ENCODE measurements at regions not wholly inside any gene's neighbourhood (a gene's known extent, or its start where the extent isn't known, plus 50 kb on each side); places are given as distances from the start of the nearest gene placed in this dataset.

DNA sequence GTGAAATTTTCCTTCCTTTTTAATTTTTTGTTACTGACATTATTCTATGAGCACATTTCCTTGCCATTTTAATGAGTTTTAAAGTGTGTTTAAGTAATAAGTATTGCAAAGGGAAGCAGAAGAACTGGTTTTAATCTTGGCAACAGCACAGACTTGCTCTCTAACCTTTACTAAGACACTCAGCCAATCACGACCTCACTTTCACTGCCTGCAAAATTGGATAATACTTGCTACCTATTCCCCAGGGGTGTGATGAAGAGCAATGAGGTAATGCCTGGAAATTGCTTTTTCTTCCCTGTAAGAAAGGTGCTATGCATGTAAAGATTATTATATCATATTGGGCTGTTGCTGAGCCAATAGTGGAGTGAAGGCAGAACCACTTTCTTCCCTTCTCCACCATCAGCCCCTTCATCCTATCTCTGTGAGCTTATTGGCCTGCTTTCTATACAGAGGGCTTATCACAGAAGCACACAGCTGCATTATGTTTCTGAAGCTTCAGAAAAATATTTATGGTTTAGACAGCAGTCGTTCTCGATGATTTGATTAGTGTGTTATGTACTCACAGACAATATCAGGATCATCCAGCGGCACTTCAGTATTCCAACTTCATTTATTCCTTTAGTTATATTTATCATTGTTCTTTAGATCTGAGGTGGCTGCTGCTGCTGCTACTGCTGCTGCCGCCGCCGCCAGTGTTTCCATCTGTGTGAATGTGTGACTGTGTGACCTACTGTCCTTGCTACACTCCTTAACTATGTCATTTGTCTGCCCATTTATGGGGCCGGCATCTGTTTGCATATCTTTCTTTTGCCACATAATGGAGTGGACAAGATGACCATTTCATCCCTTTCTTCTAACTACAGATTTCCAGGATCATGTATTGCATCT lies 255.1 kb downstream of the C4orf33 start:
- DNase-seq, result no peak

DNA sequence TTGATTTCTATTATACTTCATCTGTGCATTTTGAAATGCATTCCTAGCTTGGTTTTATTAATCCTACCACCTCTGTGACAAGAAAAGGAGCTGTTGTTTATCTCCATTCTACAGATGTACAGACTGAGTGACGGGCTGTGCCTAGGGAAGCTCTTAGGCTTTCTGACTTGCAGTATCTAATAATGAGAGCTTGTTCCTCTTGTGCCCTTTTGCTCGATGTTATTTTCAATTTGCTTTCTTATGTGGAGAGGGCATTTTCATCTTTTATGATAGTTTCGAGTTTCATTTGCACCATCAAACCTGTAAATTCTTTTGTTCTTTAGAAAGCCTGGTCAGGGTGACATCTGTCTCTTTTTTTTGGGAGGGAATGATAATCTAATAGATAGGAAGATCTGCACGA lies 256.5 kb downstream of the C4orf33 start:
- no peak for DNase-seq

DNA sequence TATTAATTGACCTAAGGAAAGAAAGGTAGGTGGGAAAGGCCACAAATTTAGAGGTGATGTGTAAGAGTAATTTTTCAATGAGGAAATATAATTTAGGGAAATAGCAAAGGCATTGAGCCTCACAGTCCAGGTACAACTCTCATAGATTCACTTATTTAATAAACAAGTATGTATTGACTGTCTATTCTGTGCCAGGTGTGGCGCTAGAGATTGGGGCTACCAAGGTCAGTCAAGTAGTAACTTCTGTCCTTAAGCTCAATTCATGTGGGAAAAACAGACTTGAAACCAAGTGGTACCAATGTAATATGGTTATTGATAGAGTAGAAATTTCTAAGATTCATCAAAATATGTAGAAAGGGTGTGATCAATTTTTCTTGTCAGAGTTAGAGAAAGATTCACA lies 257.5 kb downstream of the C4orf33 start:
- DNase-seq, result no peak

DNA sequence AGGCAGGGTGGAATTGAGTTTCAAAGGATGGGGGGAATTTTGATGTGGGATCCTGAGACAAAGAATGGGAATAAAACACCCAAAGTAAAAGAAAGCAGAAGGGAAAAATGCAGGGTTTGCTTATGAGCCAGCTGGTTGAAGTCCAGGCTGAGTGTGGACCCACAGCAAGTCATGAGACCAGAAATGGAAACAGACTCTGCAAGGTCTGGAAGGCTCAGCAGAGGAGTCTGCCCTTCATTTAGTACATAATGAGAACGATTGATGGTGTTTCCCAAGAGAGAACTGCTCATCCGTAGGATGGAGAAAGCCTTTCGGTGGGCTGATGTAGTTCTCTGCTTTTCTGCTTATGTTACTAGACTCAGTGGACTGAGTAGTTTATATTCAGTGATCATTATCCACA lies 259.1 kb downstream of the C4orf33 start:
- DNase-seq, result no peak

DNA sequence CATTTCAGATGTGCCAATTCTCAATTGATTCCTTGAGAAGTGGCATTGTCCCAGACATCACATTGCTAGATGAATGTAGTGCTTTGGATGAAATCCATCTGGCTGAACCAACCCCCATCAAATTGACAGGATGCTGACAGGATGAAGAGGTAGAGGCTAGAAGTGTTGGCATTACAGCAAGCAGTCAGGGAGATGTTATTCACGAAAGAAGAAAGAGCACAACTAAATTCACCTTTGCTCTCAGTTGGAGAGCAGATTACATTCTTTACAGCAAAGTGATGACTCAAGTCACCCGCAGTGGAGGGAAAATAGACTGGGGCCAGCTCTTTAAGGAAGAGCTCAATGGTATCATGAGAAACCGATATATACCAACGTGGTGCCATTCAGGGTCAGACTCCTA lies 259.6 kb downstream of the C4orf33 start:
- no peak for DNase-seq

DNA sequence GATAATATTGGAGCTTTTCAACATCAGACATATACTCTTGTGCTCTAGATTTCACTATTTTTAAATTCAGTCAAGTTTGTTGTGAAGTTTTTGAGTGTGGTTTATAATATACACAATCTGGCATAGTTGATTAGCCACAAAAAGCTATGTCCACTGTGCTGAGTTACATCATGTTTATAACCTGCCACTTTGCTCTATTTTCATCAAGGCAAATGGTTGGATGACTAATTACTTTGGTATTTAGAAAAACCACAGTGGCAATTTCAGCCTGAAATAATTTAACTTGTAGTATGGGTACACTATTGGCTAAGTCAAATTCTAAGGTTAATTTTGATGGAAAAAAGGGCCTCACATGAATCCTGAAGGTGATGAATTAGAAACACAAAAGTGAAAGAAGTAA lies 262.6 kb downstream of the C4orf33 start:
- DNase-seq, result no peak

DNA sequence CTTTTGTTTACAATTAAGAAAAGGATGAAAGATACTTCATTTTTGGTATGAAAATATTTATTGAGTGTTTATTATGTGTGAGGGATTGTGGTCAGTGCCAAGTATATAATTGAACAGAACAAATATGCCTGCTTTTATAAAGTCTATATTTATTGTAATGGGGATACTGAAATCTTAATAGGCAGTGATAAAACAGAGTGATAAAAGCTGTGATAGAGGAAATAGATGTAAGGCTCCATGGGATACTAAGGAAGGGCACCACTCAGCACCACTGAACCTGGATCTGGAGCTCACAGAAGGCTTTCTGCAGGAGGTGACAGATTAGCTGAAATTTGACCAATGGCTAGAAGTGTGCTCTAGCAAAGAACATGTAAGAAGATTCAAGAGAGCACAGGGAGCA lies 263.5 kb downstream of the C4orf33 start:
- no peak for DNase-seq

DNA sequence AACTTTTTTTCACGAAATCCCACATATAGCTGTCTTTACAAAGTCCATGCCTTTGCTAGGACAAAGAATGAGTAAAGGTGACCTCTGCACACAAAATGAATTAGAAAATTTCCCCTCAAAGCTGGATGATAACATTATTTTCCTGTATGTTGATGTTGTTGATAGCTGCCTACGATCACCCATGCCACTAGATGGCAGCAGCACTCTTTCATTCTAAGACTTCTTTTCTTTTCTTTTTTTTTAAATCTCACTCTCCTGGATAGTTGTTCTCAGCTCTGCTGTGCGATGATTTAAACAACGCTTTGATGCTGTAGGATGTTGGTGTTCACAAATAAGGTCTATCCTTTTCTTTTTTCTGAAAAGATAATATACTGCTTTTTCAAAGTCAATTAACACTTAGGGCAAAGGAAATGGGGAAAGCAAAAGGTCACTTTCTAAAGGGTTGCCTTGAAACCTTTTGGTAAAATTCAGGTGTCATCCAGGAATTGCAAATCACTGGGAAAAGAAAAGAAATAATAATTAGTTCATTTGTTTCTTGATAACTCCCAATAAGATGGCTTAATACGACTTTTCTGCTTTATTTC lies 266.8 kb downstream of the C4orf33 start:
- DNase-seq, result peak; percentile 44 to 48

DNA sequence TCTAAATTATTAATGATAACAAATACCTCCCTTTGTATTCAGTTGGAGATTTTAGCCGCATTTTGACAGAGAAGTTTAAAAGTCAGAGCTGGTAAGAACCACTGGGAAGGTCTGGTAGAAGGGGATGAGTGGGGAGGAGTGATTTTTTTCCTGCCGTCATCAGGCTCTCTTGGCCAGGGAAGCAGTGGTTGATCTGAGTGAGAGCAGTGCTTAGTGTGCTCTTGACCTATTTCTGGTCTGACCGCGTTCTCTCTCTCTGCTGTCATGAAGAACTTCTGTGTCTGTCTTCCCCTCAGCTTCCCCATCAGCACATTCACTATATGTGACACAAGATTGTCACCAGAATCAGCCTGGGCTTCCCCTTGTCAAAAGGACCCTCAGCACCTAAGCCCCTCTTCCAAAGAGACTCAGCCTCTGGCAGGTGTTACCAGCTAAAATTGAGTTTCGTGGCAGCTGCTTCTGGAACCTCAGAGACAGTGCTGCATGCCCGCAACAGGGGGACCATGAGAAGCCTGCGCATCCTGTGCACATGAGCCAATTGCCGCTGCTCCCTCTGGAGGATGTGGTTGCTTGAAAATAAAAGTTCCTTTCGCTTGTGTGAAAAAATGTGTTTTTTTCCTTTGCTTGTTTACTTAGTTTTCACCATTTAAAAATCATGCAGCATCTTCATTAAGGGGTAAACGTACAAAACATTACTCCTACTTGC lies 268.9 kb downstream of the C4orf33 start:
- no peak for DNase-seq

DNA sequence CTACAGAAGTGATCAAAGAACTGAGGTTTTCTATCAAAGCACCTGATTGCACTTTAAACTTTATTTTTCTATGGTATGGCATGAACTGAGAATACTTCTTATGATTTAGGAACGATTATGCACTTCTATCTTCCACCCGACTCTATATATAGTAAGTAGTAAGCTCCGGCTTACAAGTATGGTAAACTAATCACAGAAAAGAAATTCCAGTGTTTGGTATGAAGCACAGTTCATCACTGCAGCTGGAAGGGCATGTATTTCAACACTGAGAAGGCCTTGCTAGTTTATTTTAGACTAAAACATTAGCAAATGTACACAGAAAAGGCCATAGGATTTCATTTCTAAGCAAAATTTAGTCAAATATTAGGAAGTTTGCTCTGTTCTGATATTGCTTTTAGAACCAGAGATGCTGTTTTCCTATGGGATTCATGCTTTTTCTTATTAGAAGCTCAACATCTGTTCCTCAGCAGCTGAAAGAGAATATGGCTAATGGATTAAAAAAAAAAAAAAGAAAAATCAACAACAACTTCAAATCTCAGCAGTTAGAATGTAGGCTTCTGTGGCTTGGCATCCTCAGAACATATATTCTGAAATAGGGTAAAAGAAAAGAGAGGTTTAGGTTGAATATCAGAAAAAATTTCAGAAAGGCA lies 273.5 kb downstream of the C4orf33 start:
- no peak for DNase-seq

DNA sequence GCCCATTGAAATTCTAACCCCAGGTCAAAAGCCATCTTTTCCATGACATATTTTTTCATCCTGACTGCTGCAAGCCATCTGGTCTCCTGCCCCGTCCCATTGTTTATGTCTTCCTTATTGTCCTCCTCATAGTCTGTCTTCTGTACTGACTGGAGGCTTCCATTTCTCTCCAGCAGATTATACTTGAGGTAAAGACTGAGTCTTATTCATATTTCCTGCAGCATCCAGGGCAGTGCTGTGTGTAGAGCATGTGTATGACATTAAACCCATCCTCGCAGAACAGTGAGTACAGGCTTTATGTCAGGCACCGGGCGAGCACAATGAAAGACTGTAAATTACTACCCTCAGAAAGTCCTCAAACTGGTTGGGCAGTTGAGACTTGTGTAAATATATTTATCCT lies 275.1 kb downstream of the C4orf33 start:
- DNase-seq, result no peak

DNA sequence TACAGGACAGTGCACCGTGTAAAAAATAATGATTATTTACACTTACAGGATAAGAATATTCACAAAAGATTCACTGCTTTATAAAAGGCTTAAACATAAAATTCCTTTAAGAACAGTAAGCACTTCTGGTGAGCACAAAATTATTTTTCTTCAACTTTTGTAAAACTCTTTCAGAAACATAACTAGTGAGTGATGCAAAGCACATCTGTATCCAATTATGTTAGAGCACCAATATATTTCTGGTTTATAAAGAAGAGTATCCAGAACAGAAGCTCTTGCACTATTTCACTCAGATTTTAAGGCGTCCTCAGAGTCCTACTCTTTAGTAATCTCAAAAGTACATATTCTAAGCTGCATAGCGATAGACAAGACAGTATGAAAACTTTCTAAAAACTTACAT lies 276.0 kb downstream of the C4orf33 start:
- DNase-seq, result no peak

DNA sequence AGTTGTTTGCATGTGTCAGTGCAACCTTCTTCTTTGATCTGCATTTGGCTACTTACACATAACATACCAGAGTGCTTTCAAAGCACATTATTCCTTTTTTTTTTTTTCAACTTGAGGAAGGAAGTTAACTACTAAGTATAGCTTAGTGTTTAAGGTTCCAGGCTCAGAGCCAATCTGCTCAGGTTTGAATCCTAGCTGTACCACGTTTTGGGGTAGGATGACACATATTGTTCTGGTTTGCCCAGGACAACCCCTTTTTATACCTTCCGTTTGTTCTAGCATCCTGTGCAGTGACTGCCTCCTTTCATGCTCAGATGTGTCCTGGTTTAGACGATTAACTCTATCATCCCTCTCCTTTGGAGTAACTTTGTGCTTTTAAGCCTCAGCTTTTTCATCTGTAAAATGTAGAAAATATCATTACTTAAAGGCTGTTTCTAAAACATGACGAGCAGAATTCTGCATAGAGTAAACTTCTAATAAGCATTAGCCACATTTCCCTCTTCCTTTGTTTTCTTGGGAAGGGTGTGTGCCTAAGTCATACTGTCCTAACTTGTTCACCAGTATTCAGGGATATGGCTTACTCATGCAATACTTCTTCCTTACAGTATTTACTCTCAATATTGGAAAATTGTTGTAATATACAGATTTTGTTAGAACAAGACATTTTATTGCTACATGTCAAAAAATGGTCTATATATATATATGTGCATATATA lies 281.3 kb downstream of the C4orf33 start:
- DNase-seq, result no peak

DNA sequence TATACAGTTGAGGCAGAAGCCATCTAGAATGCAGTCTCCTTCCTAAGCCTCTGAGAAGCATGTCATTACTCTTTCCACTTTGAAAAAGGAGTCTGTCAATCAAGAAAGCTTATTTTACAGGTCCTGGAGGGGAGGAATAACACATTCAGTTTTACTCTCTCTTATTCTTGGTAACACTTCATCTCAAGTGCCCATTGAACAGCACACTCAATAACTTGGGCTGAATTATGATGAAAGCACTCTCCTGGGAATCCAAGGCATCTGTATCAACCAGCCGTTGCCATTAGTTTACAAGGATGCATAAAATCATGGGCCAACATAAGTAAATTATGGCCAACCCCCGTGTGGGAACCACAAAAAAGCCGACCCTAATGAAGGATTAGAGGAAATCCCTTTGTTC lies 282.4 kb downstream of the C4orf33 start:
- DNase-seq, result no peak

DNA sequence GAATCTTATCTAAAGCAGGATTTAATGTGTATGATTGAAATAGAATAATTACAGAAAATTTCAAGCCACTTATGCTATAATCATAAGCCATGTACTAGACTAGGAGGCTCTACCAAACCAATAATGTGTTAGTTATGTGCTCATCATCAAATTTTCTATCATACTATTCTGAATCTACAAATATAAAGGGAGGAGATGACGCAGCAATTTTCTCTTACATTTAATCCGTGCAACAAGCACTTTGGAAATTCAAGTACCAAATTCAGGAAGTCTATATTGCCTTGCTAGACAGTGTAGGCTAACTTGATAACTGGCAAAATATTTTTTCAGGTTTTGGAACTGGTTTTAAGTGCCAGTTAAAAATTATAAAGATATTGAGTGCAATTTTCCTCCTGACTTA lies 283.5 kb downstream of the C4orf33 start:
- no peak for DNase-seq

DNA sequence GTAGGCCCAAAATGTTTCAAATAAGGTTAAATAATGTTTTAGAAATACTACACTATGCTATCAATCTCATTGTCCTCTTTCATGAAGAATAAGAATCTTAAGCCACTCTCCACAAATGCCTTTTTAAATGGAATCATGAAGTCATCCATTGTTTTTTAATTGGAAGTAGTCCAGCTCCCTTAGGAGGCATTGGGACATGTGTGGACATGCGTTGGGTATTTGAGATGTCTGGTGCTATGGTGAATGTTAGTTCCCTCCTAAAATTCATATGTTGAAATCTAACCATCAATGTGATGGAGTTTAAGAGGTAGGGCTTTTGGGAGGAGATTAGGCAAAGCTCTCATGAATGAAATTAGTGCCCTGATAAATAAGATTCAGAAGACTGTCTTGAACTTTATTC lies 289.0 kb downstream of the C4orf33 start:
- no peak for DNase-seq

DNA sequence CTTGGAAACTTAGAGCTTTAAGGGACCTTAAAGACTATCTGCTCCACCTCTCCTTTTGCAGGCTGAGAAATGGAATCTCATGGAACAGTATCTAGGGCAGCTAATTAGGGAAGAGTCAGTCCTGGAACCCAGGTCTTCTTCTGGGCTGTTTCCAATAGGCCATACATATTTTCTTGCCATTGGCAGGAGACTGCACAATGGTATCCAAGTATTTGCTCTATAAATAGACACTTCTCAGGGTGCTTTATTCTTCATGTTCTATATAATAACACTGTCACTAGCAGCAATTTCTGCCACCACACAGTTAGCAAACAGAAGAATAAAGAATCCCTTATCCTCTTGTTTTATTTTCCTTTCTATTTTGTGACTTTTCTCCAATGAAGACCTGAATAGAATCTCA lies 291.7 kb downstream of the C4orf33 start:
- DNase-seq, result no peak

DNA sequence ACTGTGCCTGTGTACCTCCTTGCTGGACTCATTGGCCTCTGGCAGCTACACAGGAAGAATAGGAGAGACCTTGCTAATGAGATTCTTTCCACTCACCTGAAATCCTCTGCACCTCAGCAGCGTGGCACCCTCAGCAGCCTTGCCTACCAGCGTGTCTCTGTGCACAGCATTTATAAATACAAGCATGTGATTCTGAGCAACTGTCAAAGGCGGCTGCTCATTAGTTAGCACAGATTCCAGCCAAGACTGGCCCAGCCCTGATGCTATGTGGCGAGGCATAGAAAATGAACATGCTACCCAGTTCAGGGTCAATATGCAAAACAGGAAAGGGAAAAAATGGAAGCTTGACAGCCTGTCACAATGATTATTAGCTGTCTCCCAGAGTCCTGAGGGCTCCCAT lies 298.0 kb downstream of the C4orf33 start:
- no peak for DNase-seq

DNA sequence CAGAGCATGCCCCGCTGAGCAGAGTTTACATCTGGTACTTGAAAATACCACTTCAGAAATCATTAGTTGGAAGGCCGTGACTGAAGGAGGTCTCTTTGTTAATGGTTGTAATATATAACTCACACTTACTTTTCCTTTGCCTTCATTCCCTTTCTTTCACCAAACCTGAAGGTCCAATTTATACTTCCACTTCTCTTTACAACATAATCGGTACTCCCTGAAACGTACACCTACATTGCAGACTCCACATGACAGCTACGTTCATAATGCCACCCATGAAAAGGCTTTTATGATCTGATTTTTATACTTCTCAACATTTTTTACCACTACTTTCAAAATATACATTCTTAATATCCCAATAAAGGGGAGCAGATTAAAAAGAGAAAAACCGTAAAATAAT lies 298.7 kb downstream of the C4orf33 start:
- no peak for DNase-seq

DNA sequence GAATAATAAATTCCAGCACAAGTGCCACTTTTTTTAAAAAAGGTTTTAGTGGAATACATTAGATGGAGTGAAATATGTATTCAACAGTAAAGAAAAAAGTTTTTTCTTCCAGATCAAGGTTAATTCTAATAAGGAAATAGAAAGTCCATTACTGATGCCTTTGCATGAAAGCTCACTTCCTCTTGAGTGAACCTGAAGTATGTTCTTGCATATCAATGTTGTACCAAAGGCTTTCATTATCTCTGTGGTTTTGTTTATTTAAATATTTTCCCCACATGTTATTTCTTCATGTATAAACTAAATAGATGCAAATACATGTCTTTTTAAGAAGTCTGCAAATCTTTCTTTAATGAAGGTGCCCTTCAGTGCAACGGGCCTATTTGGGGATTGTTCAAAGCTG lies 307.9 kb downstream of the C4orf33 start:
- no peak for DNase-seq

DNA sequence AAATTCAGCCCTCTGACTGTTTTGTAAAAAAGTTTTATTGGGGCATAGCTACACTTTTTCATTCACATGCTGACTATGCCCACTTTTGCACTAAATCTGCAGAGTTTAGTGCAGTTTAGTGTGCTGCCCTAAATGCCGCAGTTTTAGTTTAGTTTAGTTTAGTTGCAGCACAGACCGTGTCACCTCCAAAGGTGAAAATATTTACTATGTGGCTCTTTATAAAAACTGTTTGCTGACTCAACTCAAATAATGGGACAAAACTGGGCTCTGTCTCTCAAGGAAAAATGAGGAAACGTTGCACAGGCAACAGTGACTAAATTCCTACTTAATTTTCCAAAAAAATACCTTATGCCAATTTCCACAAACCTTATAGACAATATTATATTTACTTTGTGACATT lies 314.2 kb downstream of the C4orf33 start:
- no peak for DNase-seq

DNA sequence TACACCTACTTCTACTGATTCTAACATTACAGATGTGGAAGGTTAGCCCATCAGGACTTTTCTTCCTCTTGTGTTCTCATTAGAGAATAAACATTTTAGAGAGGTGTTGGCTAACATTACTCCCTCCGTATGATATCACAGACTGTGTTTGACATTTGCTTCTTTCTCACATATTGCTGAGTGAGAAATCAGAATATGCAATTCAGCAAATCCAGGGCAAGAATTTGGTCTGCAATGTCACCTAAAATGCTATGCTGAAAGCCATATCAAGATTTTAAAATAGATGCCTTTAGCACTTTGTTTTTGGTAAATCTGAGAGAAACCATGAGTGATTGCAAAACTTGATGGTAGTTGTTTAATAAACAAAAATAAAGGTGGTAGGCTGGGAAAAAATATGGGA lies 319.1 kb downstream of the C4orf33 start:
- no peak for DNase-seq

DNA sequence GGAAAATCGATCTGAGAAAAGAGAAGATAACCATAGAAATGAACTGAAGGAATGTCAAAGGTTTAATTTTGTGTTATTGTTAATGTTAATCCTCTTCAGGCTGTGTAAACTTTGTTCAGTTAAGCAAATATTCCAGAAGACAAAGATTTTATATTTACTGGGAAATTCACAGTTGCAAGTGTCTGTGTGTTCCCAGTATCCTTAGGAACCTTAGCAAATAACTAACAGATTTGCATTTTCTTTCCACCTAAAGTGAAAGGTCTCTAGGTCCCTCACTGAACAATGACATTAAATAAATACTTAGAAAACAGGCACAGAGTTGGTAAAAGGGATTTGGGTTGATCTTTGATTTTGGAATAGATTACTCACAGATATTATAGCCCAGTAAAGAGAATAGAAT lies 324.7 kb downstream of the C4orf33 start:
- no peak for DNase-seq
